ENCODE measurements at regions not wholly inside any gene's neighbourhood (a gene's known extent, or its start where the extent isn't known, plus 50 kb on each side); places are given as distances from the start of the nearest gene placed in this dataset.

DNA sequence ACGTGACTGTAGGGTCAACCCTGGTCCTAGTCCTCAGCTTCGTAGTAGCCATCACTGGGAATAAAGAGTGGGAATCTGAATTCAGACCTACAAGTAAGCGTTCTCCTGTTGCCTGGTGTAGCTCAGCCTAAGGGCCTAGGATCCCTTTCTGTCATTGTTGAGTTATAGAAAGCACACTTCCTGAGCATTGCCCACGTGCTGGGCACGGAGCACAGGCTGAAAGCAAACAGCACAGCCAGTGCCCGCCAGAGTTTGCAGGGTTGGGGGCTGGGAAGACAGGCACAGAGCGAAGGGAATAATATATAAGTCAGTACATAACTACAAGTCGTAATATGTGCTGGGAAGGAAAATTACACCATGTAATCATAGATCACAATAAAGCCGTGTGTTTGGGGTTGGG is 166.3 kb downstream of the TBXT start:
- TF ChIP-seq, protein P1, sequence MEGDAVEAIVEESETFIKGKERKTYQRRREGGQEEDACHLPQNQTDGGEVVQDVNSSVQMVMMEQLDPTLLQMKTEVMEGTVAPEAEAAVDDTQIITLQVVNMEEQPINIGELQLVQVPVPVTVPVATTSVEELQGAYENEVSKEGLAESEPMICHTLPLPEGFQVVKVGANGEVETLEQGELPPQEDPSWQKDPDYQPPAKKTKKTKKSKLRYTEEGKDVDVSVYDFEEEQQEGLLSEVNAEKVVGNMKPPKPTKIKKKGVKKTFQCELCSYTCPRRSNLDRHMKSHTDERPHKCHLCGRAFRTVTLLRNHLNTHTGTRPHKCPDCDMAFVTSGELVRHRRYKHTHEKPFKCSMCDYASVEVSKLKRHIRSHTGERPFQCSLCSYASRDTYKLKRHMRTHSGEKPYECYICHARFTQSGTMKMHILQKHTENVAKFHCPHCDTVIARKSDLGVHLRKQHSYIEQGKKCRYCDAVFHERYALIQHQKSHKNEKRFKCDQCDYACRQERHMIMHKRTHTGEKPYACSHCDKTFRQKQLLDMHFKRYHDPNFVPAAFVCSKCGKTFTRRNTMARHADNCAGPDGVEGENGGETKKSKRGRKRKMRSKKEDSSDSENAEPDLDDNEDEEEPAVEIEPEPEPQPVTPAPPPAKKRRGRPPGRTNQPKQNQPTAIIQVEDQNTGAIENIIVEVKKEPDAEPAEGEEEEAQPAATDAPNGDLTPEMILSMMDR (IDR thresholded peaks at IDR 0.05): no peak
- TF ChIP-seq POLR2A (IDR thresholded peaks at IDR 0.05): no peak
